Uterus (tissue), 3 donors: ENCODE measurements at regions not wholly inside any gene's neighbourhood (a gene's known extent, or its start where the extent isn't known, plus 50 kb on each side); places are given as distances from the start of the nearest gene placed in this dataset.

Experiments
- DNase-seq, 2 donors: peaks; one replicate each; pipeline ENCODE4 v3.0.0-alpha.2; 2019 to 2020
- H3K27ac ChIP-seq, 2 donors: fragments of 200-600 bp; sonication (generic); 1 replicate in 1 of 2; 2 replicates in 1 of 2; pipeline ENCODE4 v1.5.1; 2016 to 2018
- H3K27me3 ChIP-seq, 2 donors: fragments of 200-600 bp; sonication (generic); one replicate each; pipeline ENCODE4 v1.5.1; 2018 to 2019; ENCODE audit warnings: control low read depth in 1 of 2
- H3K36me3 ChIP-seq, 2 donors: fragments of 200-600 bp; sonication (generic); one replicate each; pipeline ENCODE4 v1.5.1; 2019; ENCODE audit warnings: control low read depth in 1 of 2
- H3K4me1 ChIP-seq, 2 donors: fragments of 200-600 bp; sonication (generic); one replicate each; pipeline ENCODE4 v1.5.1; 2018 to 2019; ENCODE audit warnings: control low read depth in 1 of 2
- H3K4me3 ChIP-seq, 2 donors: fragments of 200-600 bp; sonication (generic); 1 replicate in 1 of 2; 2 replicates in 1 of 2; pipeline ENCODE4 v1.5.1; 2018 to 2019; ENCODE audit warnings: mild to moderate bottlenecking in 1 of 2
- H3K9me3 ChIP-seq, 2 donors: fragments of 200-600 bp; sonication (generic); one replicate each; pipeline ENCODE4 v1.5.1; 2019; ENCODE audit warnings: control low read depth in 1 of 2
- CTCF ChIP-seq, 4 experiments: fragments of 200-600 bp in 2 of 4; fragments of 450-650 bp in 2 of 4; sonication (generic) in 2 of 4; IDR thresholded peaks; one replicate each; pipeline ENCODE4 v1.5.1; 2016 to 2019; ENCODE audit warnings: antibody characterized with exemption in 4 of 4, mild to moderate bottlenecking in 2 of 4, moderate library complexity in 1 of 4
- POLR2A ChIP-seq, 2 donors: fragments of 450-650 bp; IDR thresholded peaks; one replicate each; pipeline ENCODE4 v1.6.1; 2016; ENCODE audit warnings: antibody characterized with exemption in 2 of 2, mild to moderate bottlenecking in 1 of 2, moderate library complexity in 1 of 2
- intact Hi-C: fragments of 100-400 bp; cut with DNase I; formaldehyde crosslinking; loops from one replicate; pipeline ENCODE4 v1.15.1; 2023; ENCODE audit warnings: low total_unique reads
- donor health status: DM: yes; HTN: yes; CAD: no.

DNA sequence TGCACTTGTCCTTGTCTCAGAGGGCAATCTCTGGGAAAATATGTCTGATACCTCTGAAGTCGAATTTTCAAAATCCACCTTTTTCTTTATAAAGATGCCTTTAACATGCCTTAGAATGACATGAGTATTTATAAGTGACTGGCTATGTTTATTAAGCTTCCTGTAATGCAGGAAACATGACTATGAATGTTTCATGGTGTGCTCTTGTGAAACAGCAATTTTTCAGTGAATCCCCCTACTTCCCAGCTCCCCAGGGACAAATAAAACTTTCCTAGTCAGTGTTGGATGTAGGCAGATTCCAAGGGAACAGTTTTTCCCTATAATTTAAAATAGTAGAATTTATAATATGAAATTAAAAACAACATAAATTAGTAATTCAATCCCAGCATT, 437.0 kb downstream of the LMO4 start:
- DNase-seq, result no peak
- intact Hi-C loops, result no loop called here
- Histone ChIP-seq H3K4me3 (no peak overlapping the region), H3K36me3 (no peaks in the 10 kb centered on the region), H3K27me3 (no peaks in the 10 kb centered on the region), H3K27ac (no peak overlapping the region), H3K4me1 (no peaks in the 10 kb centered on the region), H3K9me3 (no peaks in the 10 kb centered on the region)
- no peak for TF ChIP-seq POLR2A (IDR thresholded peaks at IDR 0.05)
- TF ChIP-seq CTCF (IDR thresholded peaks at IDR 0.05), result no peak

DNA sequence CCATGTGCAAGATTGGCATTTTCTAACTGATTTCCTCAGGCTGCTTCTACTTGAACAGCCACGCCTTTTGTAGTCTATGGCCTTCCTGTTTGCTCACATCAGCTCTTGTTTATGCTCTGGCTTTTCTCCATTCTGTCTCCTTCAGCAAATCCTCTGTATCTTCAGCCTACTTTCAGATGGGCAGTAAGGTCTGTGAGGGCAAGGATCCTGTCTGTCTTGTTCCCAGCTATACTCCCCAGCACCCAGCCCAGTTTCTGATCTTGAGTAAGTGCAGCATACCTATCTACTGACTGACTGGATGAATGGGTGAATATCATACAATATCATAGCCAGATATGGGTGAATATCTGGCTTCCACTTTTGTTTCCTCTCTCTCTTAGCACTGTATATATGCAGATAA, 438.1 kb downstream of the LMO4 start:
- Histone ChIP-seq H3K9me3 (no peaks in the 10 kb centered on the region), H3K27ac (no peak overlapping the region), H3K4me3 (no peak overlapping the region), H3K4me1 (no peaks in the 10 kb centered on the region), H3K27me3 (no peaks in the 10 kb centered on the region), H3K36me3 (no peaks in the 10 kb centered on the region)
- DNase-seq, result no peak
- intact Hi-C loops, result no loop called here
- TF ChIP-seq CTCF (IDR thresholded peaks at IDR 0.05) (no peak), POLR2A (IDR thresholded peaks at IDR 0.05) (no peak)

GRCh38 chr1:87778896-87779295, 450.2 kb downstream of the LMO4 start:
- TF ChIP-seq CTCF (IDR thresholded peaks at IDR 0.05), result no peak
- TF ChIP-seq POLR2A (IDR thresholded peaks at IDR 0.05), result no peak
- DNase-seq, result no peak

DNA sequence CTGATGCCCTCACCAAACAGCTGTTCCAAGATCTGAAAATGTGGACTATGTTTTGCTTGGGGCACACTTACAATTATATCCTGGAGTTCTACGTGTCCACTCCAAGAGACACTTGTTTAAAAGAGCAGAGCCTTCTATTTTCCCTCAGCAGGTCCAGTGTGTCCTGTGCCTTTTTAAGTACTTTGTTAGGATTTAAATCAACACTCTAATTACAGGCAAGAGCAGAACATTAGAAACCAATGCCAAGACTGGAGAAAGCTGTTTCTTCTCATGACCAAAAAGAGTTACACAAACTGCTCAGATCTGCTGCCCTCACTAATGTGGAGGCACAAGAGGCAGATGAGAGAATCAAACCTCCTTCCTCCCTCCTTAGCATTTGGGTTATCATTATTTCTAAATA, 452.9 kb downstream of the LMO4 start:
- no peak for TF ChIP-seq CTCF (IDR thresholded peaks at IDR 0.05)
- TF ChIP-seq POLR2A (IDR thresholded peaks at IDR 0.05), result no peak
- H3K9me3 ChIP-seq, result no peaks in the 10 kb centered on the region

More at GRCh38 chr1:87778896-87779295, 450.2 kb downstream of the LMO4 start:
- Histone ChIP-seq H3K27ac (no peak overlapping the region), H3K27me3 (no peaks in the 10 kb centered on the region), H3K36me3 (no peaks in the 10 kb centered on the region), H3K9me3 (no peaks in the 10 kb centered on the region), H3K4me1 (no peaks in the 10 kb centered on the region), H3K4me3 (no peak overlapping the region)
- intact Hi-C loops, result no loop called here

GRCh38 chr1:87783315-87783714, 454.6 kb downstream of the LMO4 start:
- no peak for DNase-seq
- intact Hi-C loops, result no loop called here
- Histone ChIP-seq H3K36me3 (no peaks in the 10 kb centered on the region), H3K4me1 (no peaks in the 10 kb centered on the region), H3K27ac (no peak overlapping the region), H3K4me3 (no peak overlapping the region), H3K9me3 (no peaks in the 10 kb centered on the region), H3K27me3 (no peaks in the 10 kb centered on the region)
- no peak for TF ChIP-seq CTCF (IDR thresholded peaks at IDR 0.05)
- no peak for TF ChIP-seq POLR2A (IDR thresholded peaks at IDR 0.05)

More for the DNA sequence above, 452.9 kb downstream of the LMO4 start:
- H3K27me3 ChIP-seq, result no peaks in the 10 kb centered on the region
- H3K27ac ChIP-seq, result no peak overlapping the region
- intact Hi-C loops, result no loop called here
- no peaks in the 10 kb centered on the region for H3K36me3 ChIP-seq
- H3K4me3 ChIP-seq, result no peak overlapping the region
- H3K4me1 ChIP-seq, result no peaks in the 10 kb centered on the region
- no peak for DNase-seq
